ENCODE measurements at regions not wholly inside any gene's neighbourhood (a gene's known extent, or its start where the extent isn't known, plus 50 kb on each side); places are given as distances from the start of the nearest gene placed in this dataset.

GRCh38 chr1:38266197-38266520 lies 219.6 kb upstream of the POU3F1 start:
- DNase-seq (ENCODE audit: extremely low spot score in 2 of 2) = no peak
- no peaks in the 10 kb centered on the region for H3K9me3 ChIP-seq
- TF ChIP-seq POLR2A (IDR thresholded peaks at IDR 0.05) (no peak), POLR2AphosphoS5 (IDR thresholded peaks at IDR 0.05; ENCODE audit: insufficient read depth in 1 of 2, low read depth in 1 of 2) (no peak)
- TF ChIP-seq, protein P1, sequence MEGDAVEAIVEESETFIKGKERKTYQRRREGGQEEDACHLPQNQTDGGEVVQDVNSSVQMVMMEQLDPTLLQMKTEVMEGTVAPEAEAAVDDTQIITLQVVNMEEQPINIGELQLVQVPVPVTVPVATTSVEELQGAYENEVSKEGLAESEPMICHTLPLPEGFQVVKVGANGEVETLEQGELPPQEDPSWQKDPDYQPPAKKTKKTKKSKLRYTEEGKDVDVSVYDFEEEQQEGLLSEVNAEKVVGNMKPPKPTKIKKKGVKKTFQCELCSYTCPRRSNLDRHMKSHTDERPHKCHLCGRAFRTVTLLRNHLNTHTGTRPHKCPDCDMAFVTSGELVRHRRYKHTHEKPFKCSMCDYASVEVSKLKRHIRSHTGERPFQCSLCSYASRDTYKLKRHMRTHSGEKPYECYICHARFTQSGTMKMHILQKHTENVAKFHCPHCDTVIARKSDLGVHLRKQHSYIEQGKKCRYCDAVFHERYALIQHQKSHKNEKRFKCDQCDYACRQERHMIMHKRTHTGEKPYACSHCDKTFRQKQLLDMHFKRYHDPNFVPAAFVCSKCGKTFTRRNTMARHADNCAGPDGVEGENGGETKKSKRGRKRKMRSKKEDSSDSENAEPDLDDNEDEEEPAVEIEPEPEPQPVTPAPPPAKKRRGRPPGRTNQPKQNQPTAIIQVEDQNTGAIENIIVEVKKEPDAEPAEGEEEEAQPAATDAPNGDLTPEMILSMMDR (IDR thresholded peaks at IDR 0.05) = no peak
- no peak overlapping the region for H3K4me3 ChIP-seq
- no peak overlapping the region for H3K27ac ChIP-seq
- H3K27me3 ChIP-seq = no peaks in the 10 kb centered on the region
- no peaks in the 10 kb centered on the region for H3K36me3 ChIP-seq
- intact Hi-C loops (cut with DNase I) = no loop called here
- no peaks in the 10 kb centered on the region for H3K4me1 ChIP-seq

DNA sequence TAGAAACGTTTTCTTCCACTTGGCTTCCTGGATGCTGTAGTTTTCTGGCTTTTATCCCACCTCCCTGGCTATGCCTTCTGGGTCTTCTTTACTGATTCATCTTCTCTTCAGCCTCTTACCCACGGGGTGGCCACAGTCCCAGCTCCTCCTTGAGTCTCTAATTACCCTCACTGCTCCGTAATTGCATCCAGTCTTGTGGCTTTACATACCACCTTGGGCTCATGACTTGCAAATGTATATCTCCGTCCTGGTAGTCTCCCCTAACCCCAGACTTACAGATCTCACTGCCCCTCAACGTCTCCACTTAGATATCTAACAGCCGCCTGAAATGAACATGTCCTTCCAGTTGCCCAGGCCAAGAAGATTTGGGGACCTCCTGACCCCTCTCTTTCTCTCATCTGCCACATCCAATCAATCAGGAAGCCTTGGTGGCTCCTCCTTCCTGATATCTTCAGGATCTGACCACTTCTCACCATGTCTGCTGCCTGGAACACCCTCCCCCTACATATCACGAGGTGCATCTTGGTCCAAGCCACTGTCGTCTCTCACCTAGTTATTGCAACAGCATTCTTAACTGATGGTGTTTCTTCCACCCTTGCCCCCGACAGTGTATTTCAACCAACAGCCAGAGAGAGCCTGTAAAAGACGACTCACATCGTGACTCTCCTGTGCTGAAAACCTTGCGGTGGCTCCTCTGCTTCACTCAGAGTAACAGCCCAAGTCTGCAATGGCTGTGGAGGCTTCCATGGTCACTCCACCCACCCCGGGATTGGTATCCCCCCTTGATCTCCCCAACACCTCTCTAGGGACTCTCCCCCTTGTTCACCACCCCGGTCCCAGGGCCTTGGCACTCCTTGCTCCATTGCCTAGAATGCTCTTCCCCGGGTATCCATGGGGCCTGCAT lies 219.0 kb upstream of the POU3F1 start:
- Histone ChIP-seq H3K4me3 (no peak overlapping the region), H3K27ac (no peak overlapping the region), H3K9me3 (no peaks in the 10 kb centered on the region), H3K36me3 (no peaks in the 10 kb centered on the region), H3K4me1 (no peaks in the 10 kb centered on the region), H3K27me3 (no peaks in the 10 kb centered on the region)
- DNase-seq (ENCODE audit: extremely low spot score in 2 of 2) = no peak
- TF ChIP-seq POLR2AphosphoS5 (IDR thresholded peaks at IDR 0.05; ENCODE audit: insufficient read depth in 1 of 2, low read depth in 1 of 2) (no peak), POLR2A (IDR thresholded peaks at IDR 0.05) (no peak)
- TF ChIP-seq, protein P1 (IDR thresholded peaks at IDR 0.05) = no peak
- intact Hi-C loops (cut with DNase I) = no loop called here

GRCh38 chr1:38263438-38263837 lies 216.8 kb upstream of the POU3F1 start:
- no peak for DNase-seq (ENCODE audit: extremely low spot score in 2 of 2)
- Histone ChIP-seq H3K27me3 (no peaks in the 10 kb centered on the region), H3K9me3 (no peaks in the 10 kb centered on the region), H3K4me3 (no peak overlapping the region), H3K36me3 (no peaks in the 10 kb centered on the region), H3K27ac (no peak overlapping the region), H3K4me1 (no peaks in the 10 kb centered on the region)
- no peak for TF ChIP-seq POLR2AphosphoS5 (IDR thresholded peaks at IDR 0.05; ENCODE audit: insufficient read depth in 1 of 2, low read depth in 1 of 2)
- TF ChIP-seq, protein P1 (IDR thresholded peaks at IDR 0.05) = no peak
- no peak for TF ChIP-seq POLR2A (IDR thresholded peaks at IDR 0.05)
- intact Hi-C loops (cut with DNase I) = no loop called here

GRCh38 chr1:38261574-38261973 lies 215.0 kb upstream of the POU3F1 start:
- no peak for DNase-seq (ENCODE audit: extremely low spot score in 2 of 2)
- TF ChIP-seq, protein P1 (IDR thresholded peaks at IDR 0.05) = no peak
- TF ChIP-seq POLR2AphosphoS5 (IDR thresholded peaks at IDR 0.05; ENCODE audit: insufficient read depth in 1 of 2, low read depth in 1 of 2) (no peak), POLR2A (IDR thresholded peaks at IDR 0.05) (no peak)
- intact Hi-C loops (cut with DNase I) = no loop called here
- no peak overlapping the region for H3K27ac ChIP-seq
- H3K27me3 ChIP-seq = no peaks in the 10 kb centered on the region
- no peaks in the 10 kb centered on the region for H3K4me1 ChIP-seq
- H3K36me3 ChIP-seq = no peaks in the 10 kb centered on the region
- no peak overlapping the region for H3K4me3 ChIP-seq
- no peaks in the 10 kb centered on the region for H3K9me3 ChIP-seq

DNA sequence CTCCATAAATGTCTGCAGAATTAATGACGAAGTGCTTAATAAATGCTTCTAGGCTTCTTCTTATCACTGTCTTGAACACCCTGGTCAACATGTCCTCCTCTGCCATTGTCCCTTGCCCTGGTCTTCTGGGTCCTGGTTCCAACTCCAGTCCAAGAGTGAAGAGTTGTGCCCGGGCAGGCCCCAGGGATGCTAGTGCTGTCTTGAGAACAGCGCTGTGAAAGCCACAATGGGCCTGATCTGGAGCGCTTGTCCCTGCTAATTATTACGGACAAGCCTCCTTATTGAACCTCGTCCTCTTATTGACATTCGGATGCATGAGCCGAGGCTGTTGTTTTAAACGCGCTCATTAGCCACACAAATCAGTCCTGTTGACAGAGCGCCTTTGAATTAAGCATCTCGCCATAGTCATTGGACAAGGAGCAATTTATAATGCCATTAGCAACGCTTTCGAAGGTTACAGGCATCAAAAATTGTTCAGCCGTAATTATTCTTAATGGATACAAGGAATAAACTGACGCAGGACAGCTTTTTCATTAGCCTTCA lies 211.6 kb upstream of the POU3F1 start:
- no peak for DNase-seq (ENCODE audit: extremely low spot score in 2 of 2)
- H3K4me1 ChIP-seq = no peaks in the 10 kb centered on the region
- no peaks in the 10 kb centered on the region for H3K36me3 ChIP-seq
- no peak overlapping the region for H3K27ac ChIP-seq
- no peak for TF ChIP-seq POLR2A (IDR thresholded peaks at IDR 0.05)
- TF ChIP-seq, protein P1 (IDR thresholded peaks at IDR 0.05) = no peak
- TF ChIP-seq POLR2AphosphoS5 (IDR thresholded peaks at IDR 0.05; ENCODE audit: insufficient read depth in 1 of 2, low read depth in 1 of 2) = no peak
- H3K4me3 ChIP-seq = no peak overlapping the region
- H3K9me3 ChIP-seq = no peaks in the 10 kb centered on the region
- H3K27me3 ChIP-seq = no peaks in the 10 kb centered on the region
- intact Hi-C loops (cut with DNase I) = no loop called here

Data from vagina (tissue), 2 donors.